Gastrocnemius medialis (tissue), 4 donors: ENCODE measurements at regions not wholly inside any gene's neighbourhood (a gene's known extent, or its start where the extent isn't known, plus 50 kb on each side); places are given as distances from the start of the nearest gene placed in this dataset.

Experiments
- ATAC-seq, 2 donors: fragments of 150-250 bp; one replicate each; pipeline ENCODE4 v1.9.1; 2016
- DNase-seq, 2 donors: peaks; one replicate each; pipeline ENCODE4 v3.0.0-alpha.2; 2019
- H3K27ac ChIP-seq, 4 donors: fragments of 200-600 bp; sonication (generic); 1 replicate in 1 of 4; 2 replicates in 3 of 4; pipeline ENCODE4 v1.5.1; 2016 to 2018; ENCODE audit warnings: mild to moderate bottlenecking in 2 of 4, moderate library complexity in 1 of 4
- H3K27me3 ChIP-seq, 3 donors: fragments of 200-600 bp; sonication (generic) in 2 of 3; 1 replicate in 1 of 3; 2 replicates in 2 of 3; pipeline versions ENCODE4 v1.5.1 to v1.6.0; 2016 to 2019; ENCODE audit warnings: mild to moderate bottlenecking in 1 of 3, moderate library complexity in 1 of 3
- H3K36me3 ChIP-seq, 2 donors: fragments of 200-600 bp; sonication (generic) in 1 of 2; one replicate each; pipeline ENCODE4 v1.5.1; 2017 to 2018
- H3K4me1 ChIP-seq, 2 donors: fragments of 200-600 bp; sonication (generic) in 1 of 2; one replicate each; pipeline ENCODE4 v1.5.1; 2016 to 2017; ENCODE audit warnings: mild to moderate bottlenecking in 2 of 2
- H3K4me3 ChIP-seq, 4 donors: fragments of 200-600 bp; sonication (generic) in 3 of 4; 1 replicate in 1 of 4; 2 replicates in 3 of 4; pipeline ENCODE4 v1.5.1; 2016 to 2019; ENCODE audit warnings: mild to moderate bottlenecking in 2 of 4
- H3K9me3 ChIP-seq, 3 donors: fragments of 200-600 bp; sonication (generic) in 2 of 3; 1 replicate in 1 of 3; 2 replicates in 2 of 3; pipeline ENCODE4 v1.5.1; 2016 to 2019
- CTCF ChIP-seq, 5 experiments: fragments of 450-650 bp in 3 of 5; fragments of 200-600 bp in 2 of 5; sonication (generic) in 2 of 5; IDR thresholded peaks in 4 of 5; conservative IDR thresholded peaks in 1 of 5; 1 replicate in 4 of 5; 2 replicates in 1 of 5; pipeline ENCODE4 v1.5.1; 2016 to 2019; ENCODE audit warnings: antibody characterized with exemption in 5 of 5, mild to moderate bottlenecking in 3 of 5, moderate library complexity in 3 of 5
- POLR2A ChIP-seq, 2 donors: fragments of 450-650 bp; IDR thresholded peaks; one replicate each; pipeline ENCODE4 v1.6.1; 2017; ENCODE audit warnings: antibody characterized with exemption in 2 of 2, mild to moderate bottlenecking in 2 of 2, moderate library complexity in 2 of 2
- in situ Hi-C, 4 donors: fragments of 200-750 bp; cut with MboI; loops; one replicate each; pipeline versions ENCODE4 v1.15.0 to v1.8.0; 2017; ENCODE audit warnings: low sequenced_read_pairs in 4 of 4
- intact Hi-C: fragments of 100-400 bp; cut with DNase I; formaldehyde crosslinking; loops from one replicate; pipeline ENCODE4 v1.15.1; 2023; ENCODE audit warnings: low total_unique reads

GRCh38 chr22:48105259-48105658 is 1342.8 kb downstream of the TBC1D22A start:
- Histone ChIP-seq H3K4me3 (no peak overlapping the region), H3K36me3 (no peaks in the 10 kb centered on the region), H3K27ac (no peak overlapping the region), H3K27me3 (peaks cover 0 to 2% (median 0%) of the 10 kb centered on the region in 3 donors), H3K4me1 (no peaks in the 10 kb centered on the region), H3K9me3 (no peaks in the 10 kb centered on the region)
- intact Hi-C loops: no loop called here
- TF ChIP-seq POLR2A (IDR thresholded peaks at IDR 0.05) (no peak), CTCF (IDR thresholded peaks at IDR 0.05 in 4 of 5, conservative IDR thresholded peaks at IDR 0.05 in 1 of 5) (no peak)
- ATAC-seq: no peak
- in situ Hi-C loops: no loop called here
- DNase-seq: no peak

DNA sequence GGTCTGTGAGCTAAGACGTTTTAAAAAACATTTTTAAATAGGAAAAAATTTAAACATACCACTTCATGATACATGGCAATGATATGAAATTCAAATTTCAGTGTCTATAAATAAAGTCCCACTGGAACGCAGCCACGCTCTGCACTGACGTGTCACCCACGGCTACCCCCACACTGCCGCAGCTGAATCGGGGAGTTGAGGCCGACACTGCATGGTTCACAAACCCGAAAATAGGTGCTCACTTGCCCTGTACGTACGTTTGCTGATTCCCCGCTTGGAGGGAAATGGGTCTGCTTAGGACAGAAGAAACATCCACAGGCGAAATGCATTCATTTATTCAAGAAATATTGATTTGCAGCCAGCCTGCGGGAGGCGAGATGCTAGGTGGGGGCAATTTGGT is 1342.3 kb downstream of the TBC1D22A start:
- ATAC-seq: no peak
- intact Hi-C loops: no loop called here
- no peaks in the 10 kb centered on the region for H3K4me1 ChIP-seq
- in situ Hi-C loops: no loop called here
- H3K9me3 ChIP-seq: no peaks in the 10 kb centered on the region
- TF ChIP-seq POLR2A (IDR thresholded peaks at IDR 0.05): no peak
- TF ChIP-seq CTCF (IDR thresholded peaks at IDR 0.05 in 4 of 5, conservative IDR thresholded peaks at IDR 0.05 in 1 of 5): no peak
- H3K4me3 ChIP-seq: no peak overlapping the region
- H3K36me3 ChIP-seq: no peaks in the 10 kb centered on the region
- no peak overlapping the region for H3K27ac ChIP-seq
- peaks cover 0 to 2% (median 0%) of the 10 kb centered on the region in 3 donors for H3K27me3 ChIP-seq
- DNase-seq: no peak

- no peak for TF ChIP-seq POLR2A (IDR thresholded peaks at IDR 0.05)
- no peak for TF ChIP-seq CTCF (IDR thresholded peaks at IDR 0.05 in 4 of 5, conservative IDR thresholded peaks at IDR 0.05 in 1 of 5)
- DNase-seq: no peak
- Histone ChIP-seq H3K36me3 (no peaks in the 10 kb centered on the region), H3K4me3 (no peak overlapping the region), H3K4me1 (no peaks in the 10 kb centered on the region), H3K27me3 (peaks cover 0 to 2% (median 0%) of the 10 kb centered on the region in 3 donors), H3K27ac (no peak overlapping the region), H3K9me3 (no peaks in the 10 kb centered on the region)
- no peak for ATAC-seq
- in situ Hi-C loops (no loop called here), intact Hi-C loops (no loop called here)
These were observed 1341.8 kb downstream of the TBC1D22A start for GRCh38 chr22:48104102-48104738.

GRCh38 chr22:48103126-48103875 is 1340.9 kb downstream of the TBC1D22A start:
- intact Hi-C loops: no loop called here
- Histone ChIP-seq H3K27me3 (peaks cover 0 to 2% (median 0%) of the 10 kb centered on the region in 3 donors), H3K27ac (no peak overlapping the region), H3K4me1 (no peaks in the 10 kb centered on the region), H3K36me3 (no peaks in the 10 kb centered on the region), H3K4me3 (no peak overlapping the region), H3K9me3 (no peaks in the 10 kb centered on the region)
- in situ Hi-C loops: no loop called here
- TF ChIP-seq CTCF (IDR thresholded peaks at IDR 0.05 in 4 of 5, conservative IDR thresholded peaks at IDR 0.05 in 1 of 5) (no peak), POLR2A (IDR thresholded peaks at IDR 0.05) (no peak)
- ATAC-seq: no peak
- no peak for DNase-seq
